ENCODE measurements at regions not wholly inside any gene's neighbourhood (a gene's known extent, or its start where the extent isn't known, plus 50 kb on each side); places are given as distances from the start of the nearest gene placed in this dataset.

- DNase-seq (ENCODE audit: low read depth in 3 of 3, low spot score in 2 of 3): no peak
Observed at GRCh38 chr15:88383354-88383753, 83.8 kb downstream of the MRPL46 start.

GRCh38 chr15:88382482-88382983 is 84.7 kb downstream of the MRPL46 start:
- DNase-seq (ENCODE audit: low read depth in 3 of 3, low spot score in 2 of 3): no peak

GRCh38 chr15:88378188-88378637 is 89.0 kb downstream of the MRPL46 start:
- no peak for DNase-seq (ENCODE audit: low read depth in 3 of 3, low spot score in 2 of 3)

- DNase-seq (ENCODE audit: low read depth in 3 of 3, low spot score in 2 of 3): no peak
Observed at GRCh38 chr15:88377509-88377908, 89.7 kb downstream of the MRPL46 start.

DNA sequence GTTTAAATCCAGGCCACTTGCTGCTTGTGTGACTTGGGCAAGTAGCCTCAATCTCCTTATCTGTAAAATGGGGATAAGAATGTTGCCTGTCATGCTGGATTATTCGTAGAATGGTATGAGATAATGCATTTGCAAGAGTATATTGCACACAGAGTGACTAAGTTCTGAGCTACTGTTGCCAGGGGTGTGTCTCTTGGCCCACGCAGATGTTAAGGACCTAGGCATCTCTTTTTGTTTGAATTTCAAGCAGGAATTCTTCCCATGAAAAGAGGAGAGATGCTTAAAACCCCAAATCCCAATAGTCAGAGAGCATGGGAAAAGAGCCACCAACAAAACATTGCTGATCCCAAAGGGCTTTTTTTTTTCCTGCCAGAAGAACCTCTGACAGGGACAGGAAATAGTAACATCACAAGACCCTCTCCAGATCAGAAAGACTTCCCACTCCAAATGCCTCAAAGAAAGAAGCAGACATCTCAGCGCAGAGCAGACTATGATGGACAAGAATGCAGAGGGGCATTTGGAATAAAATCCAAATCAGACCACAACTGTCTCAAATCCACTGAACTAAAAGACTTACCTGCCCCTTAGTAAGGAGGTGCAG is 90.5 kb downstream of the MRPL46 start:
- DNase-seq (ENCODE audit: low read depth in 3 of 3, low spot score in 2 of 3): no peak

DNA sequence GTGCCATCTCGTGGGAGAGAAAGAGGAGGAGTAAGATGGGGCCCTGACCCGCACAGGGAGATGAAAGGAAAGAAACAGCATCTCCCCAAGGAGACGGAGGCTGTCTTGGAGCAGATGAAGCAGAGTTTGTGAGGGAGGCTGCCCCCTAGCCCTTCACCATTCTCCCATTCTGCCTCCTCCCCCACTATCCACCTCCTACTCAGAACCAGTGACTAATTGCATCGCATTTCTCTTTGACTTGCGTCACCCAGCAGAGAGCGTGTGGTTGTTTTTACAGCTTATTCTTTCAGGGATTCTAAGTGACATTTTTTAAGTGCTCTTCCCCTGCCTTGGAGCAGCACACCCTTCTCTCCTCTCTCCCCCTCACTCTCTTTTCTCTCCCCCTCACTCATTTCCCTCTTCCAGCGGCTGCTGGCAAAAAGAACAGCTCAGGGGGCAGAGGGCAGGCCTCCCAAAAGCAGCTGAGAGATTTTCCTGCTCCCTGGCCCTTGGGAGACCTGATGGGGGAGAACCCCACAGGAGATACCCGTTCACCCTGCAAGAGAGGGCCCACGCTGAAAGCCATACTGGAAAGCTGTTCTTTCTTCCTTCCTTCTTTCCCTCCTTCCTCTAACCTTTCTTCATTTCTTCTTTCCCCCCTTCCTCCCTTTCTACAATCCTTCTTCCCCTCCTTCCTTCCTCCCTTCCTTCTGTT is 91.8 kb downstream of the MRPL46 start:
- no peak for DNase-seq (ENCODE audit: low read depth in 3 of 3, low spot score in 2 of 3)

DNA sequence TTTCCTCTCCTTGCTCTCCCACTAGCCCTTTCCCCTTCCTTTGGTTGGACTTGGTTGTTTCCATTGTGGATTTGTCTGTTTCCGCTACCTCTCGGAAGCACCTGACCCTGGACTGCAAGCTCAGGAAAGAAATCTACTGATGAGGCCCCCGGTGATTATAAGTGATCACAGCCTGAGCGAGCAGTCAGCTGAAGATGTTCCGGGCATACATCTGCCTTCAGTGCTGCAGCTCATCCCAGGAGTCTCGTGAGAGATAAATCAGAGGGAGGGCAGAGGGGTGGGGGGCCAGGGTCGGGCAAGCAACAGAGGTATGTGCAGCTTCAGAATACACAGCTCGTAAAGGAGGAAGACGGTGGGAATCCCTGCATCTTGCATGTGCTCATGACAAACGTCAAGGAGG is 102.1 kb downstream of the MRPL46 start:
- DNase-seq (ENCODE audit: low read depth in 3 of 3, low spot score in 2 of 3): no peak

GRCh38 chr15:88348579-88349230 is 92.2 kb upstream of the NTRK3 start:
- DNase-seq (ENCODE audit: low read depth in 3 of 3, low spot score in 2 of 3): no peak

DNA sequence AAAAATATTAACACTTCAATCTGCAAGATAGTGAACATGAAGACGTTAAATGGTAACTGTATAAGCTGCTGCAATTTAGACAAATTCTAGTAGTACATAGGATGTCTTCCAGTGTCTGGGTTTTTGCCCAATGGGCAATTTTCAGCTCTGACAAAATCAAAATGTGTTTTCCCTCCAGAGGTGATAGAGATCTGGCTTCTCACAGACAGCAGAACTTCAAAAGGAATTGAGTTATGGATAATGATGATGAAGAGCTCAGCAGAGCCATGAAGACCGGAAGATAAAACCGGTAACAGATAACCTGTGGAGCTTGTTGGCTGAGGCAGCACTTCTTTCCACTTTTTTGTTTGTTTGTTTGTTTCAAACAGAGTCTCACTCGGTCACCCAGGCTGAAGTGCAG is 89.4 kb upstream of the NTRK3 start:
- DNase-seq (ENCODE audit: low read depth in 3 of 3, low spot score in 2 of 3): no peak

- no peak for DNase-seq (ENCODE audit: low read depth in 3 of 3, low spot score in 2 of 3)
Observed at GRCh38 chr15:88344786-88345185, 88.2 kb upstream of the NTRK3 start.

GRCh38 chr15:88342666-88343065 is 86.1 kb upstream of the NTRK3 start:
- DNase-seq (ENCODE audit: low read depth in 3 of 3, low spot score in 2 of 3): no peak

DNA sequence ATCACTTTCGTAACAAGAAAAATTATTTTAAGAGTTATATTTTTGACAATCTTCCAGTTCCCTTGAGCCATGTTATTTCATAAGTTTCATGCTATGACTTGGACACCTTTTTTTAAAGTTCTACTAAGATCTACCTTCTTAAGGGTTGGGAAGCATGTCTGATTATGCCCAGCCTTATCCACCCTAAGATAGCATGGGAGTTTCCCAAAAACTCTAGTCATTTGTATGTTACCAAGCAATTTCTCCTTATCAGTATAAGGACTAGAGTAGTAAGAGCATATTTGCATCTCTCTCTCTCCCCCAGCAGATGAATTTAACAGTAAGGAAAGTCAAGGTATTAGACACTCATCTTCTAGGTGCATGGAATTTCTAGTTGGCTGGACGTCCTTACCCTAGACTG is 85.1 kb upstream of the NTRK3 start:
- no peak for DNase-seq (ENCODE audit: low read depth in 3 of 3, low spot score in 2 of 3)

DNA sequence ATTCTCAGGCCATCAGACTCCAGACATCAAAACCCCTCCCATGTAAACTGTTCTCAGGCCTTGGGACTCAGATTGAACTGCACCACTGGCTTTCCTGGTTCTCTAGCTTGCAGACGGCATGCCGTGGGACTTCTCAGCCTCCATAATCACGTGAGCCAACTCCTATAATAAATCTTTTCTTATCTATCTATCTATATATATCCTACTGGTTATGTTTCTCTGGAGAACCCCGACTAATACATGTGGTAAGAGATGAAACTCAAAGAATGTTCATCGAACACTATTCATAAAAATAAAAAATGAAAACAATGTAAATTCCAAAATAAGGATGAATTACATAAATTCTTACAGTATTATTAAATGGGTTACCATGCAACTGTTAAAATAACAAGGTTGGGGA is 84.5 kb upstream of the NTRK3 start:
- DNase-seq (ENCODE audit: low read depth in 3 of 3, low spot score in 2 of 3): no peak

- no peak for DNase-seq (ENCODE audit: low read depth in 3 of 3, low spot score in 2 of 3)
Observed at GRCh38 chr15:88337993-88338392, 81.5 kb upstream of the NTRK3 start.

- no peak for DNase-seq (ENCODE audit: low read depth in 3 of 3, low spot score in 2 of 3)
Observed at GRCh38 chr15:88335074-88335473, 78.5 kb upstream of the NTRK3 start.

- no peak for DNase-seq (ENCODE audit: low read depth in 3 of 3, low spot score in 2 of 3)
Observed at GRCh38 chr15:88334436-88334835, 77.9 kb upstream of the NTRK3 start.

GRCh38 chr15:88331291-88331690 is 74.8 kb upstream of the NTRK3 start:
- DNase-seq (ENCODE audit: low read depth in 3 of 3, low spot score in 2 of 3): peak in 1 of 3 donors; percentile 0

GRCh38 chr15:88326924-88327323 is 70.4 kb upstream of the NTRK3 start:
- no peak for DNase-seq (ENCODE audit: low read depth in 3 of 3, low spot score in 2 of 3)

DNA sequence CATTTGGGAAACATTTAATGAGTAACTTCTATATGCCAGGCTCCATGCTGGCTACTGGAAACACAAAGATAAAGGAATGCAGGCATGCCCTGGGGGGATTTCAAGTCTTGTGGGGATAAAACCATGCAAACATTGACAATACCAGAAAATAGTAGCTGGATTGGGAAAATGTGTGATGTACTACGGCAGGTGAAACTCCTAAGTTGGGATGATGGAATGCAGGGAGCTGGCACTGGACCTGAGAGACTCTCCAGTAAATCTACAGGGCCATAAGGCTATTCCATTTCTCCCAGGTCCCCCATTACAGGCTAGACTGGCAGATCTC is 68.2 kb upstream of the NTRK3 start:
- no peak for DNase-seq (ENCODE audit: low read depth in 3 of 3, low spot score in 2 of 3)

DNA sequence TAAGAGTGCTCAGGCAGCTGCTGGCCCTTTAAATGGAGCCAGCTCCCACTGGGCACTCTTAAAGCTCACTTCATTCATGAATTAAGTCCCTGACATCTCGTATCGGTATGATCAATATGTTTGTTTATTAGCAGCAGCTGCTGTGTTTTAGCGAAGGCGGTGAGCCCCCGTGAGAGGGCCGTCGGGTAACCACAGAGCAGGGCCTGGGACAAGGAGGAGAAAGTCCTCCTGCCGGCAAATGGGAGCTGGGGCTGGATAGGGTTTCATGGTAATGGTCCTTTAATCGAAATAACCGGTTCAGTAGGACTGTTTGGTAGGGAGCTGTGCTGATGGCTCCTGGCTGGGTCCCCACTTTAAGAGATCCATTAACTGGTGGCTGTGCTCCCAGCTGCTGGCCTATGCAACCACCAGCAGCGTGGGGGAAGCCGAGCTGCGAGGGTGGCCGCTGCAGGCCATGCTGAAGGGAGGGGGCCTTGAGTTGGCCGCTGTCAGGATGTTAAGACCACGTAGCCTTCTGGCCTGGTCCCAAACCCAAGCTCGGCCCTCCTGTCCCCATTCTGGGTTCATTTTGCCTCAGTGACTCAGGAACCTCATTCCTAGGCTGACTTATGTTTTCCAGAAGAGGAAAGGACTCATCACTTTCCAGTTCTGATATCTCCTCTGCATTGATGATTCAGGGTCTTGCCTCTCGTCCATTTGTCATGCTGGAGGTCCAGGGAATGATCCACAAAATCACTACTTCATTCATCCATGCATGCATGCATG is 67.6 kb upstream of the NTRK3 start:
- DNase-seq (ENCODE audit: low read depth in 3 of 3, low spot score in 2 of 3): no peak

DNA sequence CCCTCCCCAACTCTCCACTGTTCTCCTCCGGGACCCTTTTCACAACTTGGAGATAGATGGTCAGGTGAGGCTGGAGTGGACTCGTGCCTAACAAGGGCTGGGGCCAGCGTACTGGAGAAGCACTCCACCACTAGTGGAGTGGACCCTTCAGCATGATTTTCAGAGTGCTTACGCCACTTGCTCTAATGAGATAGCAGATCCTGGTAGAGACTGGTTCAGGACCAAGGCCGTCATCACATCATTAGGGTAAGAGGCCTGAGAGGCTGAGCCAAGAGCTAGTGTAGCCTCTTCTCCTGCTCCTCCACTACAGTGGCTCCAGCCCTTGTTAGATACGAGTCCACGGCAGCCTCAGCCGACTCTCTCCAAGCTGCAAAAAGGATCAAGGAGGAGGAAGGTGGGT is 66.9 kb upstream of the NTRK3 start:
- no peak for DNase-seq (ENCODE audit: low read depth in 3 of 3, low spot score in 2 of 3)

Measured in right renal cortex interstitium (tissue), 3 donors.